Stomach (tissue), 8 donors: ENCODE measurements at regions not wholly inside any gene's neighbourhood (a gene's known extent, or its start where the extent isn't known, plus 50 kb on each side); places are given as distances from the start of the nearest gene placed in this dataset.
A peak's percentile ranks its signal among the peaks of the same experiment; 100 is the strongest.

Experiments used
- DNase-seq, 2 donors: peaks; one replicate each; pipeline versions ENCODE4 v3.0.0 to v3.0.0-alpha.2; 2013 to 2019
- H3K27ac ChIP-seq, 5 donors: fragments of 200-600 bp in 4 of 5; sonication (generic) in 4 of 5; one replicate each; pipeline ENCODE4 v1.5.1; 2013 to 2019; ENCODE audit warnings: mild to moderate bottlenecking in 1 of 5, moderate library complexity in 1 of 5
- H3K27me3 ChIP-seq, 3 donors: fragments of 200-600 bp; sonication (generic); one replicate each; pipeline ENCODE4 v1.5.1; 2017 to 2019; ENCODE audit warnings: mixed run types in 1 of 3
- H3K36me3 ChIP-seq, 4 donors: fragments of 200-600 bp; sonication (generic); 1 replicate in 3 of 4; 2 replicates in 1 of 4; pipeline ENCODE4 v1.5.1; 2016 to 2019
- H3K4me1 ChIP-seq, 4 donors: fragments of 200-600 bp; sonication (generic); one replicate each; pipeline ENCODE4 v1.5.1; 2016 to 2019
- H3K4me3 ChIP-seq, 4 donors: fragments of 200-600 bp; sonication (generic) in 3 of 4; one replicate each; pipeline ENCODE4 v1.5.1; 2016 to 2019; ENCODE audit warnings: mild to moderate bottlenecking in 1 of 4
- H3K9me3 ChIP-seq, 4 donors: fragments of 200-600 bp; sonication (generic); one replicate each; pipeline ENCODE4 v1.5.1; 2016 to 2019
- EP300 ChIP-seq: sonication (generic); formaldehyde crosslinking; IDR thresholded peaks from one replicate; pipeline ENCODE4 v1.6.1; 2017; ENCODE audit warnings: antibody characterized with exemption
- POLR2A ChIP-seq, 4 donors: fragments of 450-650 bp; IDR thresholded peaks; one replicate each; pipeline ENCODE4 v1.6.1; 2016; ENCODE audit warnings: antibody characterized with exemption in 4 of 4, control low read depth in 2 of 4, mild to moderate bottlenecking in 1 of 4, moderate library complexity in 1 of 4
- POLR2AphosphoS5 ChIP-seq, 3 donors: sonication (generic); formaldehyde crosslinking; IDR thresholded peaks; one replicate each; pipeline ENCODE4 v1.6.1; 2016; ENCODE audit warnings: antibody characterized with exemption in 3 of 3
- WGBS, 5 donors: extraction: QIAGEN DNeasy Blood & Tissue Kit in 3 of 5; methylation state at CpG; one replicate each; pipeline versions ENCODE4 v1.1.5 to v1.1.7; 2013 to 2018; 5-methylcytosine and 5-hydroxymethylcytosine counted together
- intact Hi-C: fragments of 100-400 bp; cut with DNase I; formaldehyde crosslinking; loops from one replicate; pipeline ENCODE4 v1.15.1; 2023; ENCODE audit warnings: low total_unique reads
- TF ChIP-seq, protein P1 (sequence below), 7 experiments: fragments of 450-650 bp in 4 of 7; fragments of 200-600 bp in 3 of 7; sonication (generic) in 3 of 7; IDR thresholded peaks; one replicate each; pipeline ENCODE4 v1.5.1; 2016 to 2019; ENCODE audit warnings: antibody characterized with exemption in 7 of 7, control low read depth in 2 of 7, mild to moderate bottlenecking in 1 of 7
- donor health status: healthy with polysubstance abuse.
- donor health status: Bipolar disorder and iron deficiency.
- donor health status: healthy.

DNA sequence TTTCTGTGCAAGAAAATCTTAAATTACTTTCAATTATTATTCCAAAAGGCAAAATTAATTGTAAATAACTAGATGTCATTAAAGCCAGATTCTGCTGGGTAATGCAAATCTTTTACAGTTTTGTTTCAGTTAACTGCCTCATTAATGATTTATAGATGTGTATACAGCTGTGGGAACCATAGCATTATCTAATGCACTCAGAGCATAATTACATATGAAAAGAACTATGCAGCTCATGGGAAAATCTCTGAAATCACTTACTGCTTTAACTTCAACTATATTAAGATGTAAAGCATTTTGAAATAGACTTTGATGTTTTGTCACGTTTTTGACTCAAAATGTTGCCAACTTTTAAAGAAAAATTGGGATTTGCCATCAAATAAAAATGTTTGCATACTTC is 630.3 kb upstream of the KLHL4 start:
- Histone ChIP-seq H3K4me1 (no peaks in the 10 kb centered on the region), H3K27ac (no peak overlapping the region), H3K36me3 (no peaks in the 10 kb centered on the region), H3K9me3 (no peaks in the 10 kb centered on the region), H3K27me3 (no peaks in the 10 kb centered on the region), H3K4me3 (no peak overlapping the region)
- 0 to 12% (median 3%) methylated on average over 1 of the region's 1 CpG for WGBS, 5 donors
- TF ChIP-seq POLR2AphosphoS5 (IDR thresholded peaks at IDR 0.05) (no peak), EP300 (no peak), POLR2A (IDR thresholded peaks at IDR 0.05) (no peak)
- TF ChIP-seq, protein P1, sequence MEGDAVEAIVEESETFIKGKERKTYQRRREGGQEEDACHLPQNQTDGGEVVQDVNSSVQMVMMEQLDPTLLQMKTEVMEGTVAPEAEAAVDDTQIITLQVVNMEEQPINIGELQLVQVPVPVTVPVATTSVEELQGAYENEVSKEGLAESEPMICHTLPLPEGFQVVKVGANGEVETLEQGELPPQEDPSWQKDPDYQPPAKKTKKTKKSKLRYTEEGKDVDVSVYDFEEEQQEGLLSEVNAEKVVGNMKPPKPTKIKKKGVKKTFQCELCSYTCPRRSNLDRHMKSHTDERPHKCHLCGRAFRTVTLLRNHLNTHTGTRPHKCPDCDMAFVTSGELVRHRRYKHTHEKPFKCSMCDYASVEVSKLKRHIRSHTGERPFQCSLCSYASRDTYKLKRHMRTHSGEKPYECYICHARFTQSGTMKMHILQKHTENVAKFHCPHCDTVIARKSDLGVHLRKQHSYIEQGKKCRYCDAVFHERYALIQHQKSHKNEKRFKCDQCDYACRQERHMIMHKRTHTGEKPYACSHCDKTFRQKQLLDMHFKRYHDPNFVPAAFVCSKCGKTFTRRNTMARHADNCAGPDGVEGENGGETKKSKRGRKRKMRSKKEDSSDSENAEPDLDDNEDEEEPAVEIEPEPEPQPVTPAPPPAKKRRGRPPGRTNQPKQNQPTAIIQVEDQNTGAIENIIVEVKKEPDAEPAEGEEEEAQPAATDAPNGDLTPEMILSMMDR (IDR thresholded peaks at IDR 0.05), result no peak
- intact Hi-C loops, result no loop called here
- peak in 1 of 2 donors; percentile 29 for DNase-seq

DNA sequence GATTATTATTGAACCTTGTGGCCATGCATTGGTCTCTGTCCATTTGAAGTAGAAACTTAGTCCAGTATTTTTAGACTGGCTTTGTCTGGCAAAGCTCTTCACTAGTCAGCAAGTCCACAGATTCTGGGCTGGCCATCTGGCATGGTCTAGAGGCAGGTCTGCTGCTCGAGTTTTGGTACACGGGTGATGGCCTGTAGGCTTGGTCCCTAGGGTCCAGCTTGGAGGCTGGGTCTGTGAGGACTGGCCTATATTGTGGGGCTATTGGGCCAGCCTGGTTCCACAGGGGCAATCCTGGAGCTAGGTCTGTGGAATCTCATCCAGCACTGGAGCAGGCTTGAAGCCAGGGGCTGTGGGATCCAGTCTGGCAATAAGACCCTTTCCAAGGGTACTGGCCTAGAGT is 607.6 kb upstream of the KLHL4 start:
- TF ChIP-seq POLR2AphosphoS5 (IDR thresholded peaks at IDR 0.05) (no peak), EP300 (no peak), POLR2A (IDR thresholded peaks at IDR 0.05) (no peak)
- TF ChIP-seq, protein P1 (IDR thresholded peaks at IDR 0.05), result no peak
- H3K27ac ChIP-seq, result no peak overlapping the region
- 52 to 86% (median 71%) methylated on average over 2 of the region's 2 CpGs; no CpG with 5 or more reads in 1 of the 5 donors for WGBS, 5 donors
- H3K36me3 ChIP-seq, result no peaks in the 10 kb centered on the region
- no peaks in the 10 kb centered on the region for H3K27me3 ChIP-seq
- H3K4me3 ChIP-seq, result no peak overlapping the region
- no peaks in the 10 kb centered on the region for H3K4me1 ChIP-seq
- no peaks in the 10 kb centered on the region for H3K9me3 ChIP-seq
- DNase-seq, result no peak
- intact Hi-C loops, result no loop called here

DNA sequence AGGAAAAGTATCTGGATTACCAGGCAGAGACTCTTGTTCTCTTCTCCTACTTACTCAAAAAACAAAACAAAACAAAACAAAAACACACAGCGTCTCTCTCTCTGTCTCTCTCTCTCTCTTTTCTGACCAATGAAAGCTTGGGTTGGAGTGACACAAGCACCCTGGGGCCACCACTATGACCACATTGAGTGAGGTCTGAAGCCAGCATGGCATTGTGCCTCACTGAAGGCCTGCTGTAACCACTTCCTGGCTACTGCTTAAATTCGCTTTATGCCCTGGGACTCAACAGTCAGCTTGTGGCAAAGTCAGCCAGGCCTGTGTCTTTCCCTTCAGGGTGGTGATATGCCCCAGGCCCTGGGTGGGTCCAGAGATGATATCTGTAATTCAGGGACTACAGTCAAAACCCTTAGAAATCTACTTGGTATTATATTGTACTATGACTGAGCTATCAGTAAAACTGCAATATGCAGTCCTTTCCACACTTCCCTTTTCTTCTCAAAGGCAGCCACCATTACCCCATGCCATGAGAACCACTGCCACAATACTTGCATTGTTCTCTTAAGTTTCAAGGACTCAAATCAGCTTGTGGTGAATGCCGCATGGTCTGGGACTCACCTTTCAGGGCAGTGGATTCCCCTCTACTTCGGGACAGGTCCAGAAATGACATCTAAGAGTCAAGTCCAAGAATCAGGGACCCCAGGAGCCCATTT is 606.8 kb upstream of the KLHL4 start:
- Histone ChIP-seq H3K9me3 (no peaks in the 10 kb centered on the region), H3K27ac (no peak overlapping the region), H3K36me3 (no peaks in the 10 kb centered on the region), H3K27me3 (no peaks in the 10 kb centered on the region), H3K4me3 (no peak overlapping the region), H3K4me1 (no peaks in the 10 kb centered on the region)
- TF ChIP-seq EP300 (no peak), POLR2AphosphoS5 (IDR thresholded peaks at IDR 0.05) (no peak), POLR2A (IDR thresholded peaks at IDR 0.05) (no peak)
- TF ChIP-seq, protein P1 (IDR thresholded peaks at IDR 0.05), result no peak
- intact Hi-C loops, result no loop called here
- 68 to 84% (median 72%) methylated on average over 4 of the region's 4 CpGs for WGBS, 5 donors
- DNase-seq, result no peak

DNA sequence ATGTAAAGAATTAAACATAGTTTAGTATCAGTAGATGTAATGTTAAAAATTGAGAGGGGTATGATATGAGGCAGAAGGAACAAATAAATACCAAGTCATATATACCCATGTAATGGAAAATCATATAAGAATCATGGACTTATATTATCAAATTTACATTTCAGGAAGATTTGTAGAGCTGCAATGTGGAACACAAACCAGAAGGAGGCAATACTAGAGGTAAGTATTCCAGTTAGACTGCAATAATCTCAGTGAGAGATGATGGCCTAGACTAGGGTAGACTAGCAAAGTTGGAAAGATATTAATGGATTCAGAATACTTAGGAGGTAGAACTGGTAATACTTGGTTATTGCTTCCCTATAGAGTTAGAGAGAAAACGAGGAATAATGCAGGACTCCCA is 603.0 kb upstream of the KLHL4 start:
- 48 to 74% (median 63%) methylated on average over 1 of the region's 1 CpG for WGBS, 5 donors
- Histone ChIP-seq H3K4me3 (no peak overlapping the region), H3K36me3 (no peaks in the 10 kb centered on the region), H3K9me3 (no peaks in the 10 kb centered on the region), H3K4me1 (no peaks in the 10 kb centered on the region), H3K27ac (no peak overlapping the region), H3K27me3 (no peaks in the 10 kb centered on the region)
- TF ChIP-seq, protein P1 (IDR thresholded peaks at IDR 0.05), result no peak
- no peak for TF ChIP-seq EP300
- TF ChIP-seq POLR2A (IDR thresholded peaks at IDR 0.05), result no peak
- no peak for TF ChIP-seq POLR2AphosphoS5 (IDR thresholded peaks at IDR 0.05)
- intact Hi-C loops, result no loop called here
- DNase-seq, result no peak
